Endothelial cell of umbilical vein (primary cell): ENCODE measurements at regions not wholly inside any gene's neighbourhood (a gene's known extent, or its start where the extent isn't known, plus 50 kb on each side); places are given as distances from the start of the nearest gene placed in this dataset.
"Not testable (repeated sequence)": the region's sequence is repeated elsewhere in the genome, so short reads cannot be mapped to it uniquely, and the experiment has no call there.

ENCODE experiments used
- POLR2A ChIP-seq: IDR thresholded peaks from 2 replicates; pipeline ENCODE4 v1.6.1; 2012; ENCODE audit warnings: low read depth, mild to moderate bottlenecking, control low read depth, low read length
- TF ChIP-seq, protein P1 (sequence below), 2 donors: IDR thresholded peaks; 1 replicate in 1 of 2; 2 replicates in 1 of 2; pipeline ENCODE4 v1.5.1; 2011; ENCODE audit warnings: low read length in 2 of 2, mild to moderate bottlenecking in 2 of 2, moderate library complexity in 2 of 2, control low read depth in 1 of 2, inconsistent platforms in 1 of 2, low read depth in 1 of 2; ENCODE audit not compliant: insufficient read depth in 1 of 2; ENCODE audit errors: extremely low read depth in 1 of 2

DNA sequence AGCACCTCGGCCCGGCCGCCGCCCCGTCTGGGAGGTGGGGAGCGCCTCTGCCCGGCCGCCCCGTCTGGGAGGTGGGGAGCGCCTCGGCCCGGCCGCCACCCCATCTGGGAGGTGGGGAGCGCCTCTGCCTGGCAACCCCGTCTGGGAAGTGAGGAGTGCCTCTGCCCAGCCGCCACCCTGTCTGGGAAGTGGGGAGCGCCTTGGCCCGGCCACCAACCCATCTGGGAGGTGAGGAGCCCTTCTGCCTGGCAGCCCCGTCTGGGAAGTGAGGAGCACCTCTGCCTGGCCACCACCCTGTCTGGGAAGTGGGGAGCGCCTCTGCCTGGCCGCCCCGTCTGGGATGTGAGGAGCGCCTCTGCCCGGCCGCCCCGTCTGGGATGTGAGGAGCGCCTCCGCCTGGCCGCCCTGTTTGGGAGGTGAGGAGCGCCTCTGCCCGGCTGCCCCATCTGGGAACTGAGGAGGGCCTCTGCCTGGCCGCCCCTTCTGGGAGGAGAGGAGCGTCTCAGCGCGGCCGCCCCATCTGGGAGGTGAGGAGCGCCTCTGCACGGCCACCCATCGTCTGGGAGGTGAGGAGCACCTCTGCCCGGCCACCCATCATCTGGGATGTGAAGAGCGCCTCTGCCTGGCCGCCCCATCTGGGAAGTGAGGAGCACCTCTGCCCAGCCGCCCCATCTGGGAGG is 89.0 kb upstream of the SYT6 start:
- TF ChIP-seq, protein P1, sequence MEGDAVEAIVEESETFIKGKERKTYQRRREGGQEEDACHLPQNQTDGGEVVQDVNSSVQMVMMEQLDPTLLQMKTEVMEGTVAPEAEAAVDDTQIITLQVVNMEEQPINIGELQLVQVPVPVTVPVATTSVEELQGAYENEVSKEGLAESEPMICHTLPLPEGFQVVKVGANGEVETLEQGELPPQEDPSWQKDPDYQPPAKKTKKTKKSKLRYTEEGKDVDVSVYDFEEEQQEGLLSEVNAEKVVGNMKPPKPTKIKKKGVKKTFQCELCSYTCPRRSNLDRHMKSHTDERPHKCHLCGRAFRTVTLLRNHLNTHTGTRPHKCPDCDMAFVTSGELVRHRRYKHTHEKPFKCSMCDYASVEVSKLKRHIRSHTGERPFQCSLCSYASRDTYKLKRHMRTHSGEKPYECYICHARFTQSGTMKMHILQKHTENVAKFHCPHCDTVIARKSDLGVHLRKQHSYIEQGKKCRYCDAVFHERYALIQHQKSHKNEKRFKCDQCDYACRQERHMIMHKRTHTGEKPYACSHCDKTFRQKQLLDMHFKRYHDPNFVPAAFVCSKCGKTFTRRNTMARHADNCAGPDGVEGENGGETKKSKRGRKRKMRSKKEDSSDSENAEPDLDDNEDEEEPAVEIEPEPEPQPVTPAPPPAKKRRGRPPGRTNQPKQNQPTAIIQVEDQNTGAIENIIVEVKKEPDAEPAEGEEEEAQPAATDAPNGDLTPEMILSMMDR (IDR thresholded peaks at IDR 0.05; ENCODE audit: extremely low read depth in 1 of 2, insufficient read depth in 1 of 2, low read depth in 1 of 2, low read length in 2 of 2), result not testable (repeated sequence)
- TF ChIP-seq POLR2A, result not testable (repeated sequence)
